ENCODE measurements at regions not wholly inside any gene's neighbourhood (a gene's known extent, or its start where the extent isn't known, plus 50 kb on each side); places are given as distances from the start of the nearest gene placed in this dataset.
"Not testable (repeated sequence)": the region's sequence is repeated elsewhere in the genome, so short reads cannot be mapped to it uniquely, and the experiment has no call there.

GRCh38 chr12:124381456-124382296 is 86.8 kb downstream of the RFLNA start:
- no peak for DNase-seq (ENCODE audit: low spot score)

- no peak for DNase-seq (ENCODE audit: low spot score)
Observed at GRCh38 chr12:124380796-124381455, 86.0 kb downstream of the RFLNA start.

GRCh38 chr12:124379938-124380754 is 85.3 kb downstream of the RFLNA start:
- DNase-seq (ENCODE audit: low spot score) = no peak

GRCh38 chr12:124379379-124379937 is 84.6 kb downstream of the RFLNA start:
- no peak for DNase-seq (ENCODE audit: low spot score)

GRCh38 chr12:124378926-124379325 is 84.0 kb downstream of the RFLNA start:
- no peak for DNase-seq (ENCODE audit: low spot score)

- DNase-seq (ENCODE audit: low spot score) = no peak
Observed at GRCh38 chr12:124377981-124378509, 83.2 kb downstream of the RFLNA start.

- no peak for DNase-seq (ENCODE audit: low spot score)
Observed at GRCh38 chr12:124376435-124376834, 81.5 kb downstream of the RFLNA start.

- DNase-seq (ENCODE audit: low spot score) = no peak
Observed at GRCh38 chr12:124375789-124376175, 80.9 kb downstream of the RFLNA start.

GRCh38 chr12:124375141-124375788 is 80.4 kb downstream of the RFLNA start:
- DNase-seq (ENCODE audit: low spot score) = no peak

GRCh38 chr12:124374567-124374966 is 79.7 kb downstream of the RFLNA start:
- DNase-seq (ENCODE audit: low spot score) = no peak

GRCh38 chr12:124374147-124374546 is 79.3 kb downstream of the RFLNA start:
- no peak for DNase-seq (ENCODE audit: low spot score)

GRCh38 chr12:124373701-124374100 is 78.8 kb downstream of the RFLNA start:
- not testable (repeated sequence) for DNase-seq (ENCODE audit: low spot score)

GRCh38 chr12:124372831-124373230 is 77.9 kb downstream of the RFLNA start:
- no peak for DNase-seq (ENCODE audit: low spot score)

GRCh38 chr12:124371970-124372555 is 77.2 kb downstream of the RFLNA start:
- DNase-seq (ENCODE audit: low spot score) = no peak

GRCh38 chr12:124371366-124371765 is 76.5 kb downstream of the RFLNA start:
- no peak for DNase-seq (ENCODE audit: low spot score)

GRCh38 chr12:124370851-124371250 is 76.0 kb downstream of the RFLNA start:
- no peak for DNase-seq (ENCODE audit: low spot score)

GRCh38 chr12:124370384-124370783 is 75.5 kb downstream of the RFLNA start:
- no peak for DNase-seq (ENCODE audit: low spot score)

- no peak for DNase-seq (ENCODE audit: low spot score)
Observed at GRCh38 chr12:124369827-124370378, 75.0 kb downstream of the RFLNA start.

GRCh38 chr12:124369055-124369826 is 74.3 kb downstream of the RFLNA start:
- DNase-seq (ENCODE audit: low spot score) = no peak

GRCh38 chr12:124368421-124369032 is 73.6 kb downstream of the RFLNA start:
- DNase-seq (ENCODE audit: low spot score) = no peak

Data from HuH-7.5 (cell line).